ENCODE measurements at regions not wholly inside any gene's neighbourhood (a gene's known extent, or its start where the extent isn't known, plus 50 kb on each side); places are given as distances from the start of the nearest gene placed in this dataset.
"Not testable (repeated sequence)": the region's sequence is repeated elsewhere in the genome, so short reads cannot be mapped to it uniquely, and the experiment has no call there.

DNA sequence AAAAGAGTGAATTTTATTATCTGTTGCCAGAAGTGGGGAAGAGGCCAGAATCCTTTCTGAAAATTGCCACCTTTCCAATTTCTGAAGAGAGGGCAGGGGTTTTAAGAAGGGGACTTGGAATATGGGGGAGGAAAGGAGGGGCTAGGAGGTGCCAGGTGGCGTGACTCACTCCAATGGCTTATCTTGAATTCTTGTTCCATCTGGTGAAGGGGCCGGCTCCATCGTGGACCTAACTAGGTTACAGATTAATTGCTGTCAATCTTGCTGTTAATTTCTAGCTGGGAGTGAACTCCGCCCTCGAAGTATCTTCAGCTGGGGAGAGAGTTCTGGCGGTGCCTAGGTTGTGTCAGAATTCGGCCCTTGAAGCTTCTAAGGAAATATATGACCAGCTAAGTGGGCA is 138.7 kb downstream of the YTHDC2 start:
- DNase-seq: no peak

DNA sequence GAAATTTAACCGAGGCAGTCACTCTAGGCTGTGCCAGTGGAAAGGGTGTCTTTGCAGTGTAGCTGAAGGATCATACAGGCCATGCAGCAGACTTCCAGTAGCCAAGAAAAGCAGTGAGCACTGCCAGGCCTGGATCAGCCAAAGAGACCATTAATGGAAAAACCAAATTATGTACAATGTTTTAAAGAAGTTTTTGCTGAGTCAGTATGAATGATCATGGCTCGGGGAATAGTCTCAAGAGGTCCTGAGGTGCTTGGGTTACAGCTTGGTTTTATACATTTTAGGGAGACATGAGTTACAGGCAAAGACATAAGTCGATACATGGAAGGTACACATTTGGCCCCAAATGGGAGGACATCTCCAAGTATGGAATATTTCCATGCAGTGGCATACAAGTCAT is 141.3 kb downstream of the YTHDC2 start:
- DNase-seq: no peak

DNA sequence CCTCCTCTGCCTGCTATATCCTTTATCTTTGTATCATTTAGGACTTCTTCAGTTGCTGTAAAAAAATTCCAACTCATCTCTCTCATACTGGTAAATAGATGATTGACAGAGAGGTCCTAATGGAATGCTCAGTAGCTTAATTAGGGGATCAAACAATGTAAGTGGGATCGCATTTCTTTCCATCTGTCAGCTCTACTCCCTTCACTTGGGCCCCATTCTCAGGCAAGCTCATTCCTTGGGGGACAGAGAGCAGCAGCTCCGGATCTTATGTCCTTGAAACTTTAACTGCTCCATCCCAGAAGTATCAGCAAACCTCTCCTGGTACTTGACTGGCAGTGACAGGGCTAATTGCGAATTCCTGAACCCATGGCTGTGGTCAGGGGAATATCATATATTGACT is 146.7 kb downstream of the YTHDC2 start:
- no peak for DNase-seq

DNA sequence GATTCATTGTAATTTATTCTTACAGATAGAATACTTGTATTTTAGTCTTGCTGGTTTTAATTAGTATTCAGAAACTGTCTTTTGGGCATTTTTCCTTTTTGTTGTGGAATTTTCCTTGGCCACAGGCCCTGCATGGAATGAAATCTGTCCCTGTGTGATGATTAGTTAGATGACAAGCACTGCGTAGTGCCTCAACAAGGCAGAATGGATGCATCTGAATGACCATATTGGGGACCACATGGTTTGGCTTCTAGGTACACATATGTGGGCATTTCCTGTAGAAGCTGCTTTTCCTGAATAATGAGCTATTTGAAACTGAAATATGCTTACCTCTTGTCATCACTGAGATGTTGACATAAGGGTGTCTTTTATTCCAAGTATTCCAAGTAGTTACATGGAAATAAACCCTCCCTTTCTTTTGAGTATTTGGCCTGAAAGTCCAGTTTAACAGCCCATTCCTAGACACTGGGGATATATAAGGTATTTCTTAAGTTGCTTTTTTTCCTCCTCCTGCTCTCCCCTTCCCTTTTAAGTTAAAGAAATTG is 147.3 kb downstream of the YTHDC2 start:
- DNase-seq: no peak

DNA sequence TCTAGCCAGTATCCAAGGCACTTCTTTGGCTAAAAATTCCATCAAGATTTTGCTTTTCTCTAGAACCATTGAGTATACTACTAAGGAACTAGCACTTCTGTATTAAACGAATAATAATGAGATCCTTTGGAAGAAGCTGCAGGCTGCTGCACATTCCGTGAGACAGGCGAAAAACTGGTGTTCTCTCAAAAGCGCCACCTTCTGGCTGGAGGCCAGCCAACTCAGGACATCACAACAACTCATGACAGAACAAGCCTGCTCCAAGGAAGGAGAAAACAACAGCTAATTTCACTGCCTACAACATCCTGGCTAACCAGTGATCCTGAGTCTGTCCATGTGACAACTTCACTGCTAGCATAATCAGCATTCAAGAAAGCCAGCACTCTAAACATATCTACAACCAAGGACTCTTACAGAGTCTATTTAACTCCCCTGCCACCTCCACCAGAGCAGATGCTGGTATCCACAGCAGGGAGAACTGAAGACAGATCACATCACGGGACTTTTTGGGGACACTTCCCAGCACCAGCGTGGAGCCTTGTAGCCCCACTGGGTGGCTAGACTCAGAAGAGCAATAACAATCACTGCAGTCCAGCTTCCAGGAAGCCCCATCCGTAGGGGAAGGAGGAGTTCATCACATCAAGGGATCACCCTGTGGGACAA is 150.5 kb downstream of the YTHDC2 start:
- DNase-seq: peak; percentile 48

DNA sequence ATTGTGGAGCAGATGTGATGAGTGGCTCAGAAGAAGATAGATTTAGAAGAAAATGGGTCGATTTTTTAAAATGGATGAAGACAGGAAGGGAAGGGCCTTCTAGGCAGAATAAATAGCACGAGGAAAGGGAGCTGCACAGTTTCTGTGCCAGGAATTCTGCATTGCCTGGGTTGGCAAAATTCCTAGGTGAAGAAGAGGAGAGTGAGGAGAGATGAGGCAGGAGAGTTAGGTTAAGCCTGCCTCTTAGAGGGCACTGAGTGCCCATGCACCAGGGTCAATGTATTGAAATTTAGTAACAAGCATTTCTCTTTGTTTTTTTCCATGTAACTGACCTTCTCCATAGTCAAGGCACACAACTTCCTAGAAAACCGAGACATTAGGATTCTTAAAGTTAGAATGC is 159.5 kb downstream of the YTHDC2 start:
- no peak for DNase-seq

DNA sequence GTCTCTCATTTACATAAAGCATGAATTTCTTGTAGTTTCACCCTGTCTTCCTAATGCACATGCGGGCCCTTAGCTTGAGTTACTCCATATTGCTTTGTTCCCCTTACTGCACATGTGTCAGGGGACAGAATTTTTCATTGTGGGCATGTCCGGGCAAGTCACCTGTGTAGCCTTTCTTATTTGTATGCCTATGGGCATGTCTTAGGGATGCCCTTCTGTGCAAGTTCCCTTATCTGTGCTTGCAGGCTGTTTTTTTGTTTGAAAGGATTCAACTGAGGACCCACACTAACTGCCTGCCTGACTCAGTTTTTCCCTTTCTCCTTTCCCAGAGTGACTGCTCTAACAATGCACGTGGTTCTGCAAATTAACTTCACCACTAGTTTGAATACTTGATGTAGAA is 161.7 kb downstream of the YTHDC2 start:
- no peak for DNase-seq

DNA sequence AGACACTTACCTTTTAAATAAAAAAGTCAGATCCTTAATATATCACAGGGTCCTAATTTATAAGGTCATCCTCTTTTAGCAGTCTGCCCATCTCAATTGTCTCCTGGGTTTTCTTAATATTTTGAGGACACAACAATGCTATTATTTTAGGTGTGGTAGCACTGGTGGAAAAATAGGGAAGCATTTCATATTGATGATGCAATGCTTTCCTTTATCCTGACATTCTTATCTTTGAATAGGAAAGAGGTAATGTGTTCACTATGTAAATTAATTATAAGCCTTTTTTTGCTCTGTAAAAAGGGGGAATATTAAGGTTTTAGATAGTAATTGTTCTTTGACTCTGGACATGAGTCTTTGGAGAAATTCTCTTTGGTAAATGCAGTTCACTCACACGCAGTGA is 164.7 kb downstream of the YTHDC2 start:
- no peak for DNase-seq

DNA sequence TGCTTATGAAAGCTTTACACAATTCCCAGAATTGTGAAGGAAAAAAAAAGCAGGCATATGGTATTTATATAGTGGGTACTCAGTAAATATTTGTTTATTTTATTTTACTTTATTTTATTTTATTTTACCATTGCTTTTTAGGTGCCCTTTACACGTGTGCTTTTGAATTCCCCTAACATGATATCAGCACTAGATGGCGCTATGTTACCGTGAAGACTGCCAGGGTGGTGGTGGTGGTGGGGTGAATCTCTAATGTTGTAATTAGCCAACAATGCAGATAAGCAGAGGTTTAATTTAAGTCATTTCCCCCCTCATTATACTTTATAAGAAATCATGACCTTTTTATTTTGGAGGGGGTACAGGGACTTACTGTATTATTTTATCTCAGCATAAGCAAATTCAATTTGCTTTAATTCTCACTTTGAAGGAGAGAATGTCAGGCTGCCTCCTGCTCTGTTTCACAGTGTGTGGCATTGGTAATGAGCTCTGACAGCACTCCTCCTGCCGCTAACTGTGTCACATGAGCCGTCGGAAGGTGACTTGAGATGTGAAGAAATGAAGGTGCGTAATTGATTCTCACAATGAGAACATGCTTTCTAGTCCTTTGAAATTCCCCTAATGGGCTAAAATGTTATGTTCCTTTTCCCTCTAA is 165.6 kb downstream of the YTHDC2 start:
- DNase-seq: peak; percentile 40

DNA sequence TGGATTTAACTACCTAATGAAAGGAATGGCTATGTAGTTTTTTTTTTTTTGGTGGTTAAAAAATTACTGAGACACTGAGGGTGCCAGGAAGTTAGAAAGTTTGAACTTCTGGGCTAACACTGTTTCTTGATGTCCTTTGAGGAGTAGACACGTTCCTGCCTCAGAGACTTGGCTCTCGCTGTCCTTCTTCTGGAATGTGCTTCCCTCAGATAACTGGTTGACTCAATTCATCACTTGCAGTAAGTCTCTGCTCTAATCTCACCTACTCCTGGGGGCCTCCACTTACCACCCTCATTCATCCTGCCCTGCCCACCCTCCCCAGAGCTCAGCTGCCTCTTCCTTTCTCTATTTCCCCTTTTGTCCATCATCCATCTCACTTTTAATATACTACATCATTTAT is 167.0 kb downstream of the YTHDC2 start:
- no peak for DNase-seq

DNA sequence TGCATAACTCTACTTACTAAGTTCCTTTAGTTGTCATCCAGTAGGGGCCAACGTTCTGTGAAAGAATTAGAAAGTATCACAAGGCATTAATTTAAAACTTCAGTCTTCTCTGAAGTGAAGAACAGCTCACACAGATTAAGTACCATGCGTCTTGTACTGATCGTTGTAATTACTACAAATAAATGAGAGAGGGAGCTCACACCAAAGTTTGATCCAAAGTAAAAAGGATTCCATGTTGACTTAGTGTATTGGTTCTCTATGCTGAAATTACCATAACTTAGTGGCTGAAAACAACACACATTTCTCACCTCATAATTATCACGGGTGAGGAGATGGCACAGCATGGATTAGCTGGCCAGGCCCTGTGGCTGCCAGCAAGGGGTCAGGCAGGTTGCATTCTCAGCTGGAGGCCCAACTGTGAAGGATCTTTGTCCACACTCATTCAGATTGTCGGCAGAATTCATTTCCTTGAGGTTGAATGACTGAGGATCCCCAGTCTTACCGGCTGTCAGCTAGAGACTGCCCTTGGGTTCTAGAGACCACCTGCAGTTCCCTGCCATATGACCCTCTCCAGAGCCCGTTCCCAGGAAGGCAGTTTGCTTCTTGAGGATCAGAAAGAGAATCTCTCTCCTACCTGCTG is 169.1 kb downstream of the YTHDC2 start:
- DNase-seq: no peak

DNA sequence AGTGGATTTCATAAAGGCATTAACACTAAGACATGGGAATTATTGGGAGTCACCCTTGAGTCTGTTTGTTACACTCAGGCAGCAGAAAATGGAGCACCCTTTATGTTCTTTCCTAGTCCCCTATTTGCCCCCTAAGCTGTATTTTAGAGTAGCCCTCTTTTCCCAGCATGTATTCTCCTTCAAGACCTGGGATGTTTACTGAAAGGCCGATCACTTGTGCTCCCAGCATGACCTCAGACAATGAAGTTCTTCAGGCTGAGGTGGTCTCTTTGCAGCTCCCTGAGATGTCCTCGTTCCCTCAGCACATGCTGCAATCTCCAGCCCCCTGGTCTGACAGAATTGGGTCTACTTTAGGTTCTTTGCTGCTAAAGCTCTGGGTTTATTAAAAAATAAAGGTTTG is 169.7 kb downstream of the YTHDC2 start:
- no peak for DNase-seq

DNA sequence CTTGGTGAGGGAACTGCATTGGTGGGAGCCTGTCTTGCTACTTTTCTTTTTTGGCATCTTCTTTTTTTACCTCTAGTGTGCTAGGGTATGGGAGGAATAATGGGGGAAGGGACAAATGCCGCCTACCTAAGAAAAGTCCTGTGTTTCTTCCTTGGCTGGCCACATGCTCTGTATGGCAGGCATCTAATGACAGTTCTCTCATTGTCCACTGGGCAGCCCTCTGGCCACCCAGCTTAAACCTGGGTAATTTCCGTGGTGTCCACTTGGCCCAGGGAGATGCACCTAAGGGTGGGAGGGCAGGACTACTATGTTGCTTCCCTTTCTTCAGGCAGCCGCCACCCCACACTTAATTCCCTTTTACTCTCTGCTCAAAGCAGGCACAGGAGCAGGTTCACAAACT is 173.1 kb downstream of the YTHDC2 start:
- DNase-seq: no peak

DNA sequence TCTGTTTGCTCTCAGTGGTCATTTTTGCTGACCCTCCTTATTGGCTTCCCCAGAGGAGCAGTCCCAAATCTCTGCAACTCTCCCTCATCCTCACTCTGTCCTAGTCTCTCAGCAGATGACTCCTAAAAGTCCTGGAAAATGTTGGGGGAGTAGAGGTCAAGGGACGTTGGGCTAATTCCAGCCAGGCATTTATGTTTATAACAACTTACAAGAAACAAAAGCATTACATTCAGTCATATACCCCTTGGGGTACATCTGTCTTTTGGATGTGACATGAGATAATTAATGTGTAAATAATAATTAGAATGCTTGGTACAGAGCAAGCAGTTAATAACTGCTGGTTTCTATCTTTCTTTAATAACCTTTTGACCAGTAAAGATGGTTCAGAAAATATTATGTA is 176.2 kb downstream of the YTHDC2 start:
- DNase-seq: no peak

DNA sequence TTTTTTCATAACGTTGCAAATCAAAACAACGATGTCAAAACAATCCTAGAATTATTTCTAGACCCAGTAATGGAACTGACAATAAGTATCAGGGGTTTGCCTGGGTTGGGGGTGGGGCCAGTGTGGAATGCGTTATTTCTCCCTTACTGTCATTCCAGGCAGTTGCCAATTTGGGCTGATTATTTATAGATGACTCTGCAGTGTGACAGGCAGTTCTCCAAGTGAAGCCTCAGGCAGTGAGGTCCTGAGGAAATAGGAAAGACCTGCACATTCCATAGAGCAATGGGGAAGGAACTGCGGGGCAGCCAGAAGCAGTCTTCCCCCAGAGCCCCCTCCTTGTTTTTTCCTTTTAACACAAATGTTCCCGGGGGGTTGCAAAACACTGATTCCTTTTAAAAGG is 179.0 kb downstream of the YTHDC2 start:
- DNase-seq: no peak

DNA sequence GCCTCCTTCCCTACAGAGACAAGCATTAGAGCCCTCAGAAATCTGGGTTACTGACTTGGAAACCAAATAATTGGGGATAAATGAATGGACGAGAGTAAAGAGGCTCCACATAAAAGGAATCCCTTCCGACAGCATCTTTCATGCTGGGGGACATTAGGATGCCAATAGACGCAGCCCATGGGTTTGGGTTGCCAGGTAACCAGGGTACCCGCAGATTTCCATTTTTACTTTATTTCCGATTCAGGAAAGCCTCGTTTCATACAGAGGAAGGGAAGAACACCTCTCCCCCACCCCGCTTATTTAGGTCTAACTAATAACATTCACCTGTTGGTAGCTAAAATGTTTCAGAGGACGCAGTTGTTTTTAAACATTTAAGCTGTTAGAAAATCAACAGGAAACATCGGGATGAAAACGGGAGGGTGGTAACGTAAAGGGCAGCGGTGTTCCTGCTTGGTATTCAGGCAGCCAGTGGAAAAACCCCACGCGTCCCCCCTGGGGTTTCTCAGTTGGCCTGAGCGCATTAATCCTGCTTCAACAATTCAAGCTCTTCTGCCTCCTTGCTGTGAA is 179.5 kb downstream of the YTHDC2 start:
- no peak for DNase-seq

DNA sequence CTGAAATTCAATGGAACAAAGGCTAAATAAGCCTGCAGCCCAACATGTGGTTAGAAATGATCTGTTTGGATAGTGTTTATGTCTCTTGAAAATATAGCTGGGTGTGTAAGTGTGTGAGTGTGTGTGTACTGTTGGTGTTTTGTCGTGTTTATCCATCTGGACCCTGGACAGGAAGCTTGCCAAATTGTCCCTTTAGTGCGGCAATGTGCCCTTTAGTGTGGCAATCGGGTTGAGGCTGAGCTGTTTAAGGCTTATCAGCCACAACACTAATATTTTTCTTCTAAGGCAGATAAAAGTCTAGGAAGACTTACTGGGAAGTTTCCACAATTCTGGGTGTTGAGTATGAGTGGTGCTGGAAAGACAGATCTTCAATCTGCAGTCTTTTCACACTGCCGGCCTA is 180.2 kb downstream of the YTHDC2 start:
- DNase-seq: no peak

DNA sequence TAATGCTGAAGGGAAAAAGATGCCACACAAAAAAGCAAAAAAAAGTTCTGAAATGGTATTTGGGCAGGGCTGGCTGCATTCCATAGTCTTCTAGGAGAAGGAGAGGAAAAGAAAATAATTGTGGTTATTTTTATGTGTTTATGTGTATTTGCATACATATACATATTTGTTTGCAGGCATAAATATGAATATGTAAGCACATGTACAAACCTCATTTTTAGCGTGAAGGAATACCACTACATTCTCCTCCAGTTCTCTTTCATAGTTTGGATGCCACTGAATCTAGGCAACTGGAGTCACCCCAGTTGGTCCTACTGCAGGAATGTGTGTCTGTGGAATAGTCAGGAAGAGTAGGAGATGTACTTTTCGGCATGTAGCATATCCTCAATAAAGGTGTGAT is 181.1 kb downstream of the YTHDC2 start:
- no peak for DNase-seq

DNA sequence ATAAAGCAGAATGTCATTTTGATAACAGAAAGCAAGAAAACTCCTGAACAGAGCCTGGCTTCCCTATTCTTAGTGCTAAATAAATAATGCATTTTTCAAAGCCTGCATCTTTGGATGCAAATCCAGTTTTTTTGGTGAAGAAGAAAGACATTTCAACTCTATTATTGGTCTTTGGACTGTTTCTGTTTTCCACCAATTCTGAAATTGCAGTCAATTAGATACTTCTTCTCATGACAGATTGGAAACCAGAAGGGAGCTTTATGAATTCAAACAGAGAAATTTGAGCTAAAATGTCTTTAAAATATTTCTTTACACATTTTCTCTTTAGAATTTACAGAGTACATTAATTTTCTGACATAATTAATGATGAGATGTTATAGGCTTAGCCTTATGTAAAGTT is 189.8 kb downstream of the YTHDC2 start:
- DNase-seq: no peak

DNA sequence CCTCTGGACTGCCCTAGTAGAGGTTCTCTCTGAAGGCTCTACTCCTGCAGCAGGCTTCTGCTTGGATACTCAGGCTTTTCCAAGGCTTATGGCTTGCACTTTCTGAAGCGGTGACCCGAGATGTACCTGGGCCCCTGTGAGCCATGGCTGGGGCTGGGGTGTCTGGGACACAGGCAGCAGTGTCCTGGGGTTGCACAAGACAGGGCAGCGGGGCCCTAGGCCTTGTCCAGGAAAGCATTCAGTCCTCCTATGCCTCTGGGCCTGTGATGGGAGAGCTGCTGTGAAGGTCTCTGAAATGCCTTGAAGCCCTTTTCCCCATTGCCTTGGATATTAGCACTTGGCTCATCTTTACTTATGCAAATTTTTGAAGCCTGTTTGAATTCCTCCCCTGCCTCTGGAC is 192.2 kb downstream of the YTHDC2 start:
- DNase-seq: no peak

DNA sequence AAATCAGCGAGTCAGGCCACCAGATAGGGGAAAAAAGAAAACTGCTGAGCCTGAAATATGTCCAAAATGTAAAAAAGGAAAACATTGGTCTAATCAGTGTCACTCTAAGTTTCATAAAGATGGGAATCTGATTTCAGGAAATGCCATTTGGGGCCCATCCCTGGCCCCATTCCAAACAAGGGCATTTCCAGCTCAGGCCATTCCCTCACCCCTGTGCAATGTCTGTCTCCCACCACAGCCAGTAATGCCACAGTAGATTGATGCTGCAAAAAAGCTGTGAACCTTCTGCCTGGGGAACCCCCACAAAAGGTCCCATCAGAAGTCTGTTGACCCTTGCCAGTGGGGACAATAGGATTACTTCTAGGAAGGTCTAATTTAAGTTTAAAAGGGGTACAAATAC is 199.6 kb downstream of the YTHDC2 start:
- no peak for DNase-seq

DNA sequence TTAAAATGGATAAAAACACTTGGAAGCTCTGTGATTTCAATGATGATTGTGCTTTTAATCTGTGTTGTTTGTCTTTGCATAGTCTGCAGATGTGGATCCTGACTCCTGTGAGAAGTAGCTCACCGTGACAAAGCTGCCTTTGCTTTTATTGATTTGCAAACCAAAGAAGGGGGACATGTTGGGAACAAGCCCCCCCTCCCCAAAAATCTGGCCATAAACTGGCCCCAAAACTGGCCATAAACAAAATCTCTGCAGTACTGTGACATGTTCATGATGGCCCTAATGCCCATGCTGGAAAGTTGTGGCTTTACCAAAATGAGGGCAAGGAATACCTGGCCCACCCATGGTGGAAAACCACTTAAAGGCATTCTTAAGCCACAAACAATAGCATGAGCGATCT is 202.4 kb downstream of the YTHDC2 start:
- not testable (repeated sequence) for DNase-seq

DNA sequence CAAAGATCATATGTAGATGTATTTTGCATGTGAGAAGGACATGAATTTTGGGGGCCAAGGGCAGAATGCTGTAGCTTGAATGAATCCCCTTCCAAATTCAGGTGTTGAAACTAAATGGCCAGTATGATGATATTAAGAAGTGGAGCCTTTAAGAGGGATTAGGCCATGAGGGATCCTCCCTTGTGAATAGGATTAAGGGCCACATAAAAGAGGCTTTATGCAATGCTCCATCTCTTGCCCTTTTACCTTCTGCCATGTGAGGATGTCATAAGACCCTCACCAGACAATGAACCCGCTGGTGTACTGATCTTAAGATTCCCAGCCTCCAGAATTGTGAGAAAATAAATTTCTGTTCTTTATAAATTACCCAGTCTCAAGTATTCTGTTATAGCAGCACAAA is 206.1 kb downstream of the YTHDC2 start:
- DNase-seq: no peak

DNA sequence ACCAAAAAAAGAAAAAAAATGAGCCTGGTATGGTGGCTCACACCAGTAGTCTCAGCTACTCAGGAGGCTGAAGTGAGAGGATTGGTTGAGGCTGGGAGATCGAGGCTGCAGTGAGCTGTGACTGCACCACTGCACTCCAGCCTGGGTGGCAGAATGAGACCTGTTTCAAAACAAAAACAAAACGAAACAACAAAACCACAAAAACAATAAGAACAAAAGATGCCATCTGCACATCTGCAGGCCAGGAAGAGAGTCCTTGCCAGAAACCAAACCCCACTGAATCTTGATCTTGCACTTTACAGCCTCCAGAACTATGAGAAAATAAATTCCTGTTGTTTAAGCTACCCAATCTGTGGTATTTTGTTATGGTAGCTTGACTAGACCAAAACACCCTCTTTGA is 207.7 kb downstream of the YTHDC2 start:
- no peak for DNase-seq

All from stimulated activated CD8-positive, alpha-beta memory T cell treated with anti-CD3 and anti-CD28 coated beads, Interleukin-4, amount 100 ng/mL, for 48 hours (primary cell).